Astrocyte (in vitro differentiated cells and primary cell): ENCODE measurements at regions not wholly inside any gene's neighbourhood (a gene's known extent, or its start where the extent isn't known, plus 50 kb on each side); places are given as distances from the start of the nearest gene placed in this dataset.

Source experiments
- EZH2 ChIP-seq: IDR thresholded peaks from 2 replicates; pipeline ENCODE4 v1.6.1; 2012; ENCODE audit warnings: mild to moderate bottlenecking, low read length, inconsistent platforms; ENCODE audit not compliant: insufficient read depth
- TF ChIP-seq, protein P1 (sequence below): IDR thresholded peaks from 2 replicates; pipeline ENCODE4 v1.5.1; 2011; ENCODE audit warnings: low read depth, mild to moderate bottlenecking, inconsistent platforms, low read length, moderate library complexity; ENCODE audit not compliant: insufficient read depth

DNA sequence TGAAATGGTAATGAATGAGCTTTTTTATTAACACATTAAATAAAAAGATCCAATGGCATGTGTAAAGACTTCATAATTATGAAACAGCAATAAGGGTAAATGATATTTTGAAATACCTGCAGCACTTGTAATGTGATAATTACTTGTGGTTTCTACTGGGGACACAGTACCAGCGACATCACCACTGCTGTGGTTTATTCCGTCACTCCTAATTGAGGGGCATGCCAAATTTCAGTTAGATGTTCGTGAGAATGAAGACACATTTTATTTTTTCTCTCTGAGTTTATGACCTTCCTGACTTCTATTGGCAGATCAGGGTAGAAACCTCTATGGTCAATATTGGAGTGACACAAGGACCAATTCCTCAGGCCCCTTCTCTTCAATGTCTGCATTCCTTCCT, 131.9 kb upstream of the XYLT1 start:
- TF ChIP-seq EZH2: no peak
- TF ChIP-seq, protein P1, sequence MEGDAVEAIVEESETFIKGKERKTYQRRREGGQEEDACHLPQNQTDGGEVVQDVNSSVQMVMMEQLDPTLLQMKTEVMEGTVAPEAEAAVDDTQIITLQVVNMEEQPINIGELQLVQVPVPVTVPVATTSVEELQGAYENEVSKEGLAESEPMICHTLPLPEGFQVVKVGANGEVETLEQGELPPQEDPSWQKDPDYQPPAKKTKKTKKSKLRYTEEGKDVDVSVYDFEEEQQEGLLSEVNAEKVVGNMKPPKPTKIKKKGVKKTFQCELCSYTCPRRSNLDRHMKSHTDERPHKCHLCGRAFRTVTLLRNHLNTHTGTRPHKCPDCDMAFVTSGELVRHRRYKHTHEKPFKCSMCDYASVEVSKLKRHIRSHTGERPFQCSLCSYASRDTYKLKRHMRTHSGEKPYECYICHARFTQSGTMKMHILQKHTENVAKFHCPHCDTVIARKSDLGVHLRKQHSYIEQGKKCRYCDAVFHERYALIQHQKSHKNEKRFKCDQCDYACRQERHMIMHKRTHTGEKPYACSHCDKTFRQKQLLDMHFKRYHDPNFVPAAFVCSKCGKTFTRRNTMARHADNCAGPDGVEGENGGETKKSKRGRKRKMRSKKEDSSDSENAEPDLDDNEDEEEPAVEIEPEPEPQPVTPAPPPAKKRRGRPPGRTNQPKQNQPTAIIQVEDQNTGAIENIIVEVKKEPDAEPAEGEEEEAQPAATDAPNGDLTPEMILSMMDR: no peak
